Thymus (tissue), 11 donors: ENCODE measurements at regions not wholly inside any gene's neighbourhood (a gene's known extent, or its start where the extent isn't known, plus 50 kb on each side); places are given as distances from the start of the nearest gene placed in this dataset.
"Not testable (repeated sequence)": the region's sequence is repeated elsewhere in the genome, so short reads cannot be mapped to it uniquely, and the experiment has no call there.

ENCODE experiments used
- DNase-seq, 9 donors: peaks; one replicate each; pipeline ENCODE4 v3.0.0-alpha.2; 2013; ENCODE audit warnings: low spot score in 9 of 9, low read depth in 6 of 9, missing footprints in 1 of 9
- H3K27ac ChIP-seq, 2 donors: one replicate each; pipeline ENCODE4 v1.5.1; 2013; ENCODE audit warnings: control low read depth in 1 of 2, low read depth in 1 of 2, low read length in 1 of 2, mild to moderate bottlenecking in 1 of 2, moderate library complexity in 1 of 2
- H3K27me3 ChIP-seq, 2 donors: one replicate each; pipeline ENCODE4 v1.5.1; 2013; ENCODE audit warnings: low read length in 1 of 2; ENCODE audit not compliant: control insufficient read depth in 2 of 2, insufficient read depth in 1 of 2
- H3K36me3 ChIP-seq, 2 donors: one replicate each; pipeline ENCODE4 v1.5.1; 2013; ENCODE audit warnings: low read length in 1 of 2, mild to moderate bottlenecking in 1 of 2, moderate library complexity in 1 of 2; ENCODE audit not compliant: control insufficient read depth in 2 of 2, insufficient read depth in 2 of 2
- H3K4me1 ChIP-seq, 2 donors: one replicate each; pipeline ENCODE4 v1.5.1; 2013; ENCODE audit warnings: low read length in 2 of 2; ENCODE audit not compliant: control insufficient read depth in 2 of 2, insufficient read depth in 2 of 2
- H3K4me3 ChIP-seq, 2 donors: one replicate each; pipeline ENCODE4 v1.5.1; 2013; ENCODE audit warnings: low read length in 2 of 2, control low read depth in 1 of 2, mild to moderate bottlenecking in 1 of 2
- H3K9me3 ChIP-seq, 2 donors: one replicate each; pipeline ENCODE4 v1.5.1; 2013; ENCODE audit warnings: low read length in 1 of 2, mild to moderate bottlenecking in 1 of 2; ENCODE audit not compliant: control insufficient read depth in 2 of 2, insufficient read depth in 1 of 2
- WGBS: extraction: QIAGEN DNeasy Blood & Tissue Kit; methylation state at CpG from one replicate; pipeline ENCODE4 v1.1.7; 2013; 5-methylcytosine and 5-hydroxymethylcytosine counted together
- donor health status: healthy.

DNA sequence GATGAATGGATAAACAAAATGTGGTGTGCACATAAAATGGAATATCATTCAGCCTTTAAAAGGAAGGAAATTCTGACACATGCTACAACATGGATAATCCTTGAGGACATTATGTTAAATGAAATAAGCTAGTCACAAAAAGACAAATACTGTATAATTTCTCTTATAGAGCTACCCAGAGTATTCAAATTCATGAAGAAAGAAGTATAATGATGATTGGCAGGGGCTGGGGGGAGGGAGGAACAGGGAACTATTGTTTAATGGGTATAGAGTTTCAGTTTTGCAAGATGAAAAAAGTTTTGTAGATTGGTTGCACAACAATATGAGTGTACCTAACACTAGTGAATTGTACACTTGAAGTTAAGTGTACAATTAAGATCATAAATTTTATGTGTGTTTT lies 153.9 kb upstream of the STK26 start:
- no peaks in the 10 kb centered on the region for H3K27me3 ChIP-seq
- H3K27ac ChIP-seq, result no peak overlapping the region
- no peak for DNase-seq
- H3K4me1 ChIP-seq, result no peaks in the 10 kb centered on the region
- H3K36me3 ChIP-seq, result no peaks in the 10 kb centered on the region
- no peaks in the 10 kb centered on the region for H3K9me3 ChIP-seq
- no peak overlapping the region for H3K4me3 ChIP-seq

DNA sequence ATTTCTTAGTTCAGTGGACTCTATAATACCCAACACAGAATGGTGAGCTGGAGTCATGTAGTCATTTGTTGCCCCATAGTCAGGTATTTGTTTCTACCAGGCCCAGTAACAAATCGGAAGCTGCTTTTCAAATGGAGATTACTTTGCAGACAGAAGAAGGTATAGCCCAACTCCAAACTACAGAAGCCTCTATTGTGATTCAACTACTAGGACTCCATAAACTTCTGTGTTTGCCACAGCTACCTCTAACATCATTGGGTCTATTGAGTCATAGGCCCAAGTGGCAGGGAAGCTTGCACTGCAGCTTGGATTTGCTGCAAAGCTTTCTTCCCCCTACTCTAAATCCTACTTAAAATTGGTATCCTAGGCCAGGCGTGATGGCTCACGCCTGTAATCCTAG lies 148.8 kb upstream of the STK26 start:
- H3K27ac ChIP-seq, result no peak overlapping the region
- H3K27me3 ChIP-seq, result no peaks in the 10 kb centered on the region
- DNase-seq, result no peak
- no peaks in the 10 kb centered on the region for H3K9me3 ChIP-seq
- 99% methylated on average over 3 of the region's 3 CpGs for WGBS
- H3K36me3 ChIP-seq, result no peaks in the 10 kb centered on the region
- no peaks in the 10 kb centered on the region for H3K4me1 ChIP-seq
- H3K4me3 ChIP-seq, result no peak overlapping the region

DNA sequence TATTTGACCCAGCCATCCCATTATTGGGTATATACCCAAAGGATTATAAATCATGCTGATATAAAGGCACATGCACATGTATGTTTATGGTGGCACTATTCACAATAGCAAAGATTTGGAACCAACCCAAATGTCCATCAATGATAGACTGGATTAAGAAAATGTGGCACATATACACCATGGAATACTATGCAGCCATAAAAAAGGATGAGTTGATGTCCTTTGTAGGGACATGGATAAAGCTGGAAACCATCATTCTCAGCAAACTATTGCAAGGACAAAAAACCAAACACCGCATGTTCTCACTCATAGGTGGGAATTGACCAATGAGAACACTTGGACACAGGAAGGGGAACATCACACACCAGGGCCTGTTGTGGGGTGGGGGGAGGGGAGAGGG lies 147.3 kb upstream of the STK26 start:
- H3K4me1 ChIP-seq, result not testable (repeated sequence)
- WGBS, result 93% methylated on average over 1 of the region's 1 CpG

DNA sequence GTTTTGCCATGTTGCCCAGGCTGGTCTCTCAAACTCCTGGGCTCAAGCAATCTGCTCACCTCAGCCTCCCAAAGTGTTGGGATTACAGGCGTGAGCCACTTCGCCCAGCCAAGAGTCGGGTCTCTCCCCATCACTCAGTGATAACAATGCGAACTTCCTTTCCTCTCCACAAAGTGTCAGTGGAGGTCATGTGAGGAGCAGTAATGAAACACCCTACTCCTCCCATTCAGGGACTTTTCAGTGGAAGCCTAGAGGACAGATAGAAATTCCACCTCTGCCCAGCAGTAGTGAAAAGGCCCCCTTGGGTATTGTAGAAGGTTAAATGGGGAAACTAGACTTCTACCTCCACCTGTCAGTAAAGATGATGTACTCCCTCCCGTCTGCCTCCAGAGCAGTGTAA lies 141.9 kb upstream of the STK26 start:
- Histone ChIP-seq H3K4me3 (no peak overlapping the region), H3K27ac (no peak overlapping the region), H3K4me1 (no peaks in the 10 kb centered on the region), H3K9me3 (no peaks in the 10 kb centered on the region), H3K36me3 (no peaks in the 10 kb centered on the region), H3K27me3 (no peaks in the 10 kb centered on the region)
- no peak for DNase-seq
- WGBS, result 89% methylated on average over 5 of the region's 5 CpGs

More for the DNA sequence above, 147.3 kb upstream of the STK26 start:
- DNase-seq, H3K36me3 ChIP-seq, H3K9me3 ChIP-seq, H3K27me3 ChIP-seq, H3K4me3 ChIP-seq, H3K27ac ChIP-seq: not testable (repeated sequence)

DNA sequence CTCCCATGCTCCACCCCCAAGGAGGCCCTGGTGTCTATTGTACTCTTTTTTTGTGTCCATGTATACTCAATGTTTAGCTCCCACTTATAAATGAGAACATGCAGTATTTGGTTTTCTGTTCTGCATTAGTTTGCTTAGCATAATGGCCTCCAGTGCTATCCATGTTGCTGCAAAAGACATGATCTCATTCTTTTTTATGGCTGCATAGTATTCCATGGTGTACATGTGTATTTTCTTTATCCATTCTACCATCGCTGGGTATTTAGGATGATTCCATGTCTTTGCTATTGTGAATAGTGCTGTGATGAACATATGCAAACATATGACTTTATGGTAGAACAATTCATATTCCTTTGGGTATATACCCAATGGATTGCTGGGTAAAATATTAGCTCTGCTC lies 138.1 kb upstream of the STK26 start:
- not testable (repeated sequence) for H3K27me3 ChIP-seq, H3K36me3 ChIP-seq, H3K4me1 ChIP-seq, DNase-seq, H3K4me3 ChIP-seq, H3K9me3 ChIP-seq, H3K27ac ChIP-seq
- WGBS, result 98% methylated on average over 1 of the region's 1 CpG

DNA sequence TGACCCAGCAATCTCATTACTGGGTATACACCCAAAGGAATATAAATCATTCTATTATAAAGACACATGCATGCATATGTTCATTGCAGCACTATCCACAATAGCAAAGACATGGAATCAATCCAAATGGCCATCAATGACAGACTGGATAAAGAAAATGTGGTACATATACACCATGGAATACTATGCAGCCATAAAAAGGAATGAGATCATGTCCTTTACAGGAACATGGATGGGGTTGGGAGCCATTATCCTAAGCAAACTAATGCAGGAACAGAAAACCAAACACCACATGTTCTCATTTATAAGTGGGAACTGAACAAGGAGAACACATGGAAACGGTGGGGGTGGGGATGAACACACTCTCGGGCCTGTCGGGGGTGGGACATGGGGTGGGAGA lies 129.2 kb upstream of the STK26 start:
- H3K9me3 ChIP-seq, H3K4me3 ChIP-seq, H3K36me3 ChIP-seq, H3K27ac ChIP-seq, DNase-seq, H3K4me1 ChIP-seq, H3K27me3 ChIP-seq: not testable (repeated sequence)
- WGBS, result 100% methylated on average over 3 of the region's 3 CpGs

DNA sequence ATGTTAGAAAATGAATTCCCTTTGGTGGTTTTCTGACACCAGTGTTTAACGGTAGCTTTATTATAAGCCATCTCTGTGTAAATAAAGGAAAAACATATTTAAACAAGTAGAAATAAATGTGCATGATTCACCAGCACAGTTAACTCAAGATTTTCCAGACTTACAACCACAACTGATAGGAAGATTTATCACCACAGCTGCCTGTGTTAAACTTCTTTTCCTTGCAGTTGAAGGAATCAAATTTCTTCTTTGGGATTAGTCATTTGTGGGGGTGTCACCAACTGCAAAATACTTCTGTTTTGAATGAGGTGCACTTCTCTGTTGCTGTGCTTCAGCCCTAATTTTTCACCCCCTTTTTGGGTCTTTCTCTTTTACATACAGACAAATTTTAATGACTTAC lies 128.1 kb upstream of the STK26 start:
- Histone ChIP-seq H3K9me3 (no peaks in the 10 kb centered on the region), H3K27ac (no peak overlapping the region), H3K4me1 (no peaks in the 10 kb centered on the region), H3K27me3 (no peaks in the 10 kb centered on the region), H3K4me3 (no peak overlapping the region), H3K36me3 (no peaks in the 10 kb centered on the region)
- DNase-seq, result no peak
- 49% methylated on average over 1 of the region's 1 CpG for WGBS

DNA sequence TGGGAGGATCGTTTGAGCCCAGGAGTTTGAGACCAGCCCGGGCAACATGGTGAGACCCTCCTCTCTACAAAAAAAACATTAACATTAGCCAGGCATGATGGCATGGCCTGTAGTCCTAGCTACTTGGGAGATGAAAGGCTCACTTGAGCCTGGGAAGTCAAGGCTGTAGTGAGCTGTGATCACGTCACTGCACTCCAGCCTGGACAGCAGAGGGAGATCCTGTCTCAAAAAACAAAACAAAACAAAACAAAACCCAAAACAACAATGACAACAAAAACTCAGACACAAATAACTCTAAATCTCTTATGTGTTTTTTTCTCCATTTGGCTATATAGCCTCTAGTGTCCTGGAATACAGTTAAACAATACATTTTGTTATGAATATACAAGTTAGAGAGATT lies 127.3 kb upstream of the STK26 start:
- DNase-seq, result no peak
- Histone ChIP-seq H3K4me3 (no peak overlapping the region), H3K4me1 (no peaks in the 10 kb centered on the region), H3K36me3 (no peaks in the 10 kb centered on the region), H3K27me3 (no peaks in the 10 kb centered on the region), H3K27ac (no peak overlapping the region), H3K9me3 (no peaks in the 10 kb centered on the region)
- WGBS, result 90% methylated on average over 3 of the region's 3 CpGs

DNA sequence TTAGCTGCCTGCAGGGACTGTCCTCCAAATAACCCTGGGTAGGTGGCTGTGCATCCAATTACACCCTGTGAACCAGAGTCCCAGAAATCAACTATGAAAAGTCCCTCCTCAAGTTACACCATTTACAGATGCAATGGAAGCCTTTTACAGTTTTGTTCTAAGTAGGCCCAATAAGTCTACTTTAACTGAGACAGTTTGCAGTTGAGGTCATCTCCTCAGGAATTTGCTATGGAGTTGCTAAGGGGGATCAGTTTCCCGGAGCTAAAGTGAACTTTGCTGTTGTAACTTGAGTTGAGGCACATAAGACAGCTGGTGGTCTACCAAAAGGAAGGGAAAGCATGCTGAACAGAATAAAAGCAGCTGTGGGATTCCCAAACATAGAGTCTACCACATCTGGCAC lies 121.6 kb upstream of the STK26 start:
- Histone ChIP-seq H3K27ac (no peak overlapping the region), H3K27me3 (no peaks in the 10 kb centered on the region), H3K9me3 (no peaks in the 10 kb centered on the region), H3K4me1 (no peaks in the 10 kb centered on the region), H3K36me3 (no peaks in the 10 kb centered on the region), H3K4me3 (no peak overlapping the region)
- peak in 1 of 9 donors; percentile 2 for DNase-seq
- WGBS, result 97% methylated on average over 1 of the region's 1 CpG
